ENCODE measurements at regions not wholly inside any gene's neighbourhood (a gene's known extent, or its start where the extent isn't known, plus 50 kb on each side); places are given as distances from the start of the nearest gene placed in this dataset.

DNA sequence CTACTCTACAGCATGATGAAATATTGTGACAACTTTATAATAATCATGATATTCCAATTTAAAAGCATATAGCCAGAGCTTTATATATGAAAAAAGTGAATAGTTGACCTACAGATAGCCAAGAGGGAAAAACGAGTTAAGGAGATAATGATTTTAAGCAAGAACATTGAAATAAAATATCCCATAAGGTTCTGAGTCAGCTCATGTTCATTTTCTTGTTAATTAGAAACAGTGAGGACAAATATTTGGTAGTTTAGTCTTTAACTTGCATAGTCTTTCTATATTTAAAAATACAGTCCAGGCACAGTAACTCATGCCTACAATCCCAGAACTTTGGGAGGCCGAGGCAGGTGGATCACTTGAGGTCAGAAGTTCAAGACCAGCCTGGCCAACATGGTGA, 55.8 kb upstream of the CDH6 start:
- DNase-seq (ENCODE audit: low read depth), result no peak
- TF ChIP-seq, protein P1, sequence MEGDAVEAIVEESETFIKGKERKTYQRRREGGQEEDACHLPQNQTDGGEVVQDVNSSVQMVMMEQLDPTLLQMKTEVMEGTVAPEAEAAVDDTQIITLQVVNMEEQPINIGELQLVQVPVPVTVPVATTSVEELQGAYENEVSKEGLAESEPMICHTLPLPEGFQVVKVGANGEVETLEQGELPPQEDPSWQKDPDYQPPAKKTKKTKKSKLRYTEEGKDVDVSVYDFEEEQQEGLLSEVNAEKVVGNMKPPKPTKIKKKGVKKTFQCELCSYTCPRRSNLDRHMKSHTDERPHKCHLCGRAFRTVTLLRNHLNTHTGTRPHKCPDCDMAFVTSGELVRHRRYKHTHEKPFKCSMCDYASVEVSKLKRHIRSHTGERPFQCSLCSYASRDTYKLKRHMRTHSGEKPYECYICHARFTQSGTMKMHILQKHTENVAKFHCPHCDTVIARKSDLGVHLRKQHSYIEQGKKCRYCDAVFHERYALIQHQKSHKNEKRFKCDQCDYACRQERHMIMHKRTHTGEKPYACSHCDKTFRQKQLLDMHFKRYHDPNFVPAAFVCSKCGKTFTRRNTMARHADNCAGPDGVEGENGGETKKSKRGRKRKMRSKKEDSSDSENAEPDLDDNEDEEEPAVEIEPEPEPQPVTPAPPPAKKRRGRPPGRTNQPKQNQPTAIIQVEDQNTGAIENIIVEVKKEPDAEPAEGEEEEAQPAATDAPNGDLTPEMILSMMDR (IDR thresholded peaks at IDR 0.05; ENCODE audit: insufficient read depth, low read length), result no peak
- no peak overlapping the region for H3K4me3 ChIP-seq (ENCODE audit: low read depth, low read length)

DNA sequence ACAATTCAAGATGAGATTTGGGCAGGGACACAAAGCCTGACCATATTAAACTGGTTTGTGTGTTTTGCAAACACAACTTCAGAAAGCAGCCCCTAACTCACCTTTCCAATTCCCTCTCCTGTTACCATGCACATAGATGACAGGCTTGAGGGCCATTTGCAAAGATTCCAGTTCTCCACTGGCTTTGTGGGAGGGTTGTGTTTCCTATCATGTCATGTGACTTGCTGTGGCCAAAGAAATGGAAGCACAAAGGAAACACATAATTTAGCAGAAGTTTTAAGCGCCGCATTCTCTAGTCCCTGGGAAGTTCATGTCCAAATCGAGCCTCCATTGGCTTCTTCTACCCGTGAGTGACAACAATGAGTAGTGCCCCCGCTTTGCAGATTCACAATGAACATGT, 57.9 kb upstream of the CDH6 start:
- TF ChIP-seq, protein P1 (IDR thresholded peaks at IDR 0.05; ENCODE audit: insufficient read depth, low read length), result no peak
- no peak for DNase-seq (ENCODE audit: low read depth)
- no peak overlapping the region for H3K4me3 ChIP-seq (ENCODE audit: low read depth, low read length)

DNA sequence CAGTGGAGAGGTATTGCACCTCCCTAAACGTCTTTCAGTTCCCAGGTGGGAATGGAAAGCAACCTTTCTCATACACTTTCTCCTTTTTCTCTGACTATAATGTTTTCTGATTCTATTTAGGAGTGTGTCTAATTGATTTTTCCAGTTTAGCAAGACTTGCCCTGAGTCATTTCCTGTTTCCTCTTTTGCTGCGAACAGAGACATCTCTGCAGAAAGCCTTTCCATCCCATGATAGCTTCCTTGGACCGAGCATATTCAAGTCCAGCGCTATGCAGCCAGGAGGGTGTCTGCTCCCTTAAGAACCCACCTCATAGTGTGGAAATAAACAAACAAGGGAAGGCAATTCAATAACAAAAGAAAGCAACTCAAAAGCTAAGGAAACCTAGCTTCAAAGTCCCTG, 60.0 kb upstream of the CDH6 start:
- peak; percentile 48 for DNase-seq (ENCODE audit: low read depth)
- TF ChIP-seq, protein P1 (IDR thresholded peaks at IDR 0.05; ENCODE audit: insufficient read depth, low read length), result no peak
- H3K4me3 ChIP-seq (ENCODE audit: low read depth, low read length), result no peak overlapping the region

DNA sequence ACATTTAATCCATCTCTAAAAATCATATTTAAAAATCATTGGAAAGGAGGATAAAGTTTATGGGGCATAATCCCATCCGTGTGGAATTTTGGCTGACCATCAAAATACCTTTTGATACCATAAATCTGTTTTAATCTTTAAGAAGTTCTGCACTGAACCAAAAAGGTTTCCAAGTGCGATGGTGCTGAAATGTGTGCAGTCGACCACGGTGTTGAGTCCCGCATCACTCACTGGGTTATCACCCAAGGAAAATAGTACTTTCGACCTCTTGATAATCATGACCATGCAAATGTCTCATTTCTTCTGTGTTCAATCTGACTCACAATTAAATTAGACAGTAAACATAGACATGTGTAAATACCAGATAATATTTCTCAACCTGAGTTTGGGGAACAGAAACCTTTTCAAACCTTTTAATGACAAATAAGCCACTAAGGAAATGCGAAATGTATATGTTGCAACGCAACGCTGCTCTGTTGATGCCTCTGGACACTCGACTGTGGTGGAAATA, 62.0 kb upstream of the CDH6 start:
- TF ChIP-seq, protein P1 (IDR thresholded peaks at IDR 0.05; ENCODE audit: insufficient read depth, low read length), result no peak
- peak; percentile 29 for DNase-seq (ENCODE audit: low read depth)
- H3K4me3 ChIP-seq (ENCODE audit: low read depth, low read length), result no peak overlapping the region

DNA sequence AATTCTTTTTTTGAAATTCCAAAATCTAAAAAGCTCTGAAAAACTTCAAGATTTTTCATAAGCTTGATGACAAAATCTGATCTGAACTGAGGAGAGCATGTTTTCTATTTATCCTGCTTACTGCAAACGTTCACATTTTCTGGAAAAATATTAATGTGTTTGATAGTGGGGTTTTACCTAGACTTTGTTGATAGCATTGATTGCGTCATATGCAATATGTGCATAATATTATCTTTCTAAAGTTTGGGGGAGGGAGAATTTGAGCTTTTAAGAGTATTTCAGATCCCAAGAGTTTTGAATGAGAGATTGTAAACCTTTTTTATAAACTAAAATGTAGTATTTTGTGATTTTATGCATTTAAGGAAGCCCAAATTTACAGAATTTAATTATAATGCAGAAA, 62.8 kb upstream of the CDH6 start:
- no peak for DNase-seq (ENCODE audit: low read depth)
- H3K4me3 ChIP-seq (ENCODE audit: low read depth, low read length), result no peak overlapping the region
- TF ChIP-seq, protein P1 (IDR thresholded peaks at IDR 0.05; ENCODE audit: insufficient read depth, low read length), result no peak

DNA sequence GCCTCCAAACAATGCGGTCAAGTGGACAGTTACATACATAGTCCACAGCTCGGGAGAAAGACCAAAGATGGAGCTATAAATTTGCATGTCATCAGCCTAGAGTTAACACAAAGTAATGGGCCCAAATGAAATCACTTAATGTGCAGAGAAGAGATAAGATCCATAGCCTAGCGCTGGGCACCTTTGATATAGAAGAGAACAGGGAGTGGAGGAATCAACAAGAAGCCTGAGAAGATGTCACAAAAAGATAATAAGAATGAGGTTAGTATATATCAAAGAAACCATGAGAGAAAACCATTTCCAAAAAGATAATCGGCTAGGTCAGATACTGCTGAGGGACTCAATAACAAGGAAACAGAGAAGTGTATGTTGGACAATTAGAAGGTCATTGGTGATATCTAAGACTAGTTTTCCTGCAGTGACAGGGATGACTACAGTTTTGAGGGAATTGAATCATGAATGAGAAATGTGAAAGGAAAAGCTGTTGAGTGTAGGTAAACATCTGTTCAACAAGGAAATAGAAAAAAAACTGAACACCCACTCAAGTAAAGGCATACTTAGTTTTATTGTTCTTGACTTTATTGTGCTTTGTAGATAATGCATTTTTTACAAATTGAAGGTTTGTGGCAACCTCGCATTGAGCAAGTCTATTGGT, 68.7 kb upstream of the CDH6 start:
- no peak overlapping the region for H3K4me3 ChIP-seq (ENCODE audit: low read depth, low read length)
- no peak for DNase-seq (ENCODE audit: low read depth)
- TF ChIP-seq, protein P1 (IDR thresholded peaks at IDR 0.05; ENCODE audit: insufficient read depth, low read length), result no peak

DNA sequence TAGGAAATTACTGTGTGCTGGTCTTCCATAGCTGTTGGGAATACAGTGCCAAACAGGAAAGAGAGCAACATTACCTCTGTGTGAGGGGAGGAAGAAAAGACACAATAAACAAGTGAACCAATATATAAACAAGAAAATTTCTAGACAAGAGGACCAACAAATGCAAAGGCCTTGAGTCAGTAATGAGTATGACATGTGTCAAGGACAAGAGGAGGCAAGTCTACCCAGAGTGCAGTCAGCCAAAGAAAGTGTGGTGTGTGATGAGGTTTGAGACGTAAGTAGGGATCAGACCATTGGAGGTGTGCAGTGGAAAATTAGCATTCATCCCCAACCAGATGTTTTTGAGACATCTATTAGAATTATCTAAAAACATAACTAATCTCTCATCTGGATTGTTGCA, 69.5 kb upstream of the CDH6 start:
- TF ChIP-seq, protein P1 (IDR thresholded peaks at IDR 0.05; ENCODE audit: insufficient read depth, low read length), result no peak
- no peak overlapping the region for H3K4me3 ChIP-seq (ENCODE audit: low read depth, low read length)
- no peak for DNase-seq (ENCODE audit: low read depth)
